22Rv1 (cell line): ENCODE measurements at regions not wholly inside any gene's neighbourhood (a gene's known extent, or its start where the extent isn't known, plus 50 kb on each side); places are given as distances from the start of the nearest gene placed in this dataset.

Source experiments
- ZFX ChIP-seq: fragments of 450-650 bp; IDR thresholded peaks from 2 replicates; pipeline ENCODE4 v1.6.1; 2017; ENCODE audit warnings: antibody characterized with exemption, borderline replicate concordance
- TF ChIP-seq, protein P1 (sequence below): fragments of 450-650 bp; IDR thresholded peaks from 2 replicates; pipeline ENCODE4 v1.5.1; 2017; ENCODE audit warnings: mild to moderate bottlenecking

DNA sequence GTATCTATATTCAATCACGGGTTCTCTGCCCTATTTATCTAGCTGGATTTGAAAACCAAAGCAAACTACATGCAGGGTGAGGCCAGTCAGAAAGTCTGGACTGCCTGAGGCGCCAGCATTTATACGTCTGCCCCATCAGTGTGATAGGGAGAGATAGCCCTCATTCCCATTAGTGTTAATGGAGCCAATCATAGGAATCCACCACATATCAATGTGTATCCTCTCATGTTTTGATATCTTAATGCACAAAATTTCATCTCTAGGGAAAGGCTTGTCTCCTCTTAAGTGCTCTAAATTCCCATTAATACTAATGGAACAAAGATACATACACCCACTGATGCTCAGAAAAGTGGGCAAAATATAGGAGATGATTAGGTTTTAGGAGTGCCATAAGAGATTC, 376.2 kb downstream of the BTBD3 start:
- TF ChIP-seq, protein P1, sequence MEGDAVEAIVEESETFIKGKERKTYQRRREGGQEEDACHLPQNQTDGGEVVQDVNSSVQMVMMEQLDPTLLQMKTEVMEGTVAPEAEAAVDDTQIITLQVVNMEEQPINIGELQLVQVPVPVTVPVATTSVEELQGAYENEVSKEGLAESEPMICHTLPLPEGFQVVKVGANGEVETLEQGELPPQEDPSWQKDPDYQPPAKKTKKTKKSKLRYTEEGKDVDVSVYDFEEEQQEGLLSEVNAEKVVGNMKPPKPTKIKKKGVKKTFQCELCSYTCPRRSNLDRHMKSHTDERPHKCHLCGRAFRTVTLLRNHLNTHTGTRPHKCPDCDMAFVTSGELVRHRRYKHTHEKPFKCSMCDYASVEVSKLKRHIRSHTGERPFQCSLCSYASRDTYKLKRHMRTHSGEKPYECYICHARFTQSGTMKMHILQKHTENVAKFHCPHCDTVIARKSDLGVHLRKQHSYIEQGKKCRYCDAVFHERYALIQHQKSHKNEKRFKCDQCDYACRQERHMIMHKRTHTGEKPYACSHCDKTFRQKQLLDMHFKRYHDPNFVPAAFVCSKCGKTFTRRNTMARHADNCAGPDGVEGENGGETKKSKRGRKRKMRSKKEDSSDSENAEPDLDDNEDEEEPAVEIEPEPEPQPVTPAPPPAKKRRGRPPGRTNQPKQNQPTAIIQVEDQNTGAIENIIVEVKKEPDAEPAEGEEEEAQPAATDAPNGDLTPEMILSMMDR = no peak
- no peak for TF ChIP-seq ZFX
